OCI-LY1 (cell line): ENCODE measurements at regions not wholly inside any gene's neighbourhood (a gene's known extent, or its start where the extent isn't known, plus 50 kb on each side); places are given as distances from the start of the nearest gene placed in this dataset.

ENCODE experiments used
- CTCF ChIP-seq: fragments of 200-600 bp; sonication (generic), shearing (Covaris generic); IDR thresholded peaks from 2 replicates; pipeline ENCODE4 v1.5.1; 2017; ENCODE audit warnings: mild to moderate bottlenecking, antibody characterized with exemption, low read length, moderate library complexity, mixed read lengths
- EZH2 ChIP-seq: fragments of 200-600 bp; sonication (generic), shearing (Covaris generic); IDR thresholded peaks from 2 replicates; pipeline ENCODE4 v1.8.0; 2017; ENCODE audit warnings: borderline replicate concordance, mixed run types, mild to moderate bottlenecking, antibody characterized with exemption, low read length, moderate library complexity, mixed read lengths

- TF ChIP-seq CTCF (no peak), EZH2 (no peak)
These were observed 55.6 kb upstream of the SLC39A8 start for GRCh38 chr4:102400898-102401297.
